Activated naive CD4-positive, alpha-beta T cell treated with anti-CD3 and anti-CD28 coated beads, Interleukin-2, amount 50 U/mL, for 72 hours (primary cell): ENCODE measurements at regions not wholly inside any gene's neighbourhood (a gene's known extent, or its start where the extent isn't known, plus 50 kb on each side); places are given as distances from the start of the nearest gene placed in this dataset.
A peak's percentile ranks its signal among the peaks of the same experiment; 100 is the strongest.

ENCODE experiments used
- ATAC-seq, 2 donors: fragments of 150-1000 bp; cut with Tn5 transposase; 2 replicates each; pipeline ENCODE4 v1.10.0; 2021; ENCODE audit warnings: mild to moderate bottlenecking in 2 of 2, moderate library complexity in 2 of 2
- DNase-seq, 2 donors: peaks; one replicate each; pipeline ENCODE4 v3.0.0; 2021 to 2022; ENCODE audit warnings: low spot score in 2 of 2
- H3K27ac Mint-ChIP-seq, 2 donors: one replicate each; pipeline ENCODE4 v1.8.0; 2022; ENCODE audit warnings: mild to moderate bottlenecking in 2 of 2, mixed read lengths in 2 of 2
- H3K36me3 Mint-ChIP-seq, 2 donors: one replicate each; pipeline ENCODE4 v1.8.0; 2022; ENCODE audit warnings: mixed read lengths in 2 of 2
- H3K9me3 Mint-ChIP-seq, 2 donors: one replicate each; pipeline ENCODE4 v1.8.0; 2022; ENCODE audit warnings: mixed read lengths in 2 of 2

GRCh38 chr4:123553279-123553678 lies 156.7 kb downstream of the SPRY1 start:
- DNase-seq (no peak), ATAC-seq (no peak)
- Mint-ChIP-seq H3K9me3 (peaks cover 4 to 5% of the 10 kb centered on the region in 2 donors), H3K36me3 (peaks cover 4 to 6% of the 10 kb centered on the region in 2 donors), H3K27ac (no peak overlapping the region)

GRCh38 chr4:123553733-123554637 lies 157.4 kb downstream of the SPRY1 start:
- H3K9me3 Mint-ChIP-seq: peaks cover 4 to 5% of the 10 kb centered on the region in 2 donors
- DNase-seq: no peak
- H3K36me3 Mint-ChIP-seq: peaks cover 4 to 6% of the 10 kb centered on the region in 2 donors
- no peak for ATAC-seq
- H3K27ac Mint-ChIP-seq: no peak overlapping the region

GRCh38 chr4:123554801-123555232 lies 158.2 kb downstream of the SPRY1 start:
- peaks cover under 1 to 2% of the 10 kb centered on the region in 2 donors for H3K9me3 Mint-ChIP-seq
- peaks cover under 1 to 1% of the 10 kb centered on the region in 2 donors for H3K36me3 Mint-ChIP-seq
- H3K27ac Mint-ChIP-seq: no peak overlapping the region
- DNase-seq (no peak), ATAC-seq (no peak)

- H3K36me3 Mint-ChIP-seq: no peaks in the 10 kb centered on the region
- H3K9me3 Mint-ChIP-seq: no peaks in the 10 kb centered on the region
- no peak for DNase-seq
- no peak overlapping the region for H3K27ac Mint-ChIP-seq
- no peak for ATAC-seq
These were observed 158.7 kb downstream of the SPRY1 start for GRCh38 chr4:123555233-123555806.

- ATAC-seq (no peak), DNase-seq (no peak)
- Mint-ChIP-seq H3K9me3 (no peaks in the 10 kb centered on the region), H3K27ac (no peak overlapping the region), H3K36me3 (no peaks in the 10 kb centered on the region)
These were observed 159.2 kb downstream of the SPRY1 start for GRCh38 chr4:123555807-123556273.

DNA sequence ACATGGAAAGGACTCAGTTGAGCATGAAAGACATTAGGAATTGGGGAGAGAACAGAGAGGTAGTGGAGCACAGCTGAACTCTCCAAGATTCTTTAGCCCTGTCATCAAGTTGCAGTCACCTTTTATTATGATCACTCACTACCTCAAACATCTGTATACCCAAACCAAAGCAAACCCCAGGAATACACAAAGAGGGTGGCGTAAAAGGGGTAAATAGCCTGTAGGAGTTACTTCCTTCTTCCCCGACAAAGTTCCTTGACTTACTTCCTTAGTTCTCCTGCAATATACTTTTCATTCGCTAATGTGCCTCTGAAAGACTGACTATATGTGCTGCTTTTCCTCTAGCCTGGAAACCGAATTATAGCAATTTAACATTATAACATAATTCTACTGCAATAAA lies 159.9 kb downstream of the SPRY1 start:
- H3K9me3 Mint-ChIP-seq: no peaks in the 10 kb centered on the region
- ATAC-seq: no peak

GRCh38 chr4:123557857-123558536 lies 161.4 kb downstream of the SPRY1 start:
- Mint-ChIP-seq H3K27ac (no peak overlapping the region), H3K36me3 (no peaks in the 10 kb centered on the region), H3K9me3 (no peaks in the 10 kb centered on the region)
- ATAC-seq: no peak
- DNase-seq: no peak

More for the DNA sequence above, 159.9 kb downstream of the SPRY1 start:
- DNase-seq: no peak
- Mint-ChIP-seq H3K36me3 (no peaks in the 10 kb centered on the region), H3K27ac (no peak overlapping the region)

GRCh38 chr4:123558865-123559264 lies 162.3 kb downstream of the SPRY1 start:
- no peak overlapping the region for H3K27ac Mint-ChIP-seq
- DNase-seq: no peak
- H3K36me3 Mint-ChIP-seq: no peaks in the 10 kb centered on the region
- ATAC-seq: no peak
- H3K9me3 Mint-ChIP-seq: no peaks in the 10 kb centered on the region

DNA sequence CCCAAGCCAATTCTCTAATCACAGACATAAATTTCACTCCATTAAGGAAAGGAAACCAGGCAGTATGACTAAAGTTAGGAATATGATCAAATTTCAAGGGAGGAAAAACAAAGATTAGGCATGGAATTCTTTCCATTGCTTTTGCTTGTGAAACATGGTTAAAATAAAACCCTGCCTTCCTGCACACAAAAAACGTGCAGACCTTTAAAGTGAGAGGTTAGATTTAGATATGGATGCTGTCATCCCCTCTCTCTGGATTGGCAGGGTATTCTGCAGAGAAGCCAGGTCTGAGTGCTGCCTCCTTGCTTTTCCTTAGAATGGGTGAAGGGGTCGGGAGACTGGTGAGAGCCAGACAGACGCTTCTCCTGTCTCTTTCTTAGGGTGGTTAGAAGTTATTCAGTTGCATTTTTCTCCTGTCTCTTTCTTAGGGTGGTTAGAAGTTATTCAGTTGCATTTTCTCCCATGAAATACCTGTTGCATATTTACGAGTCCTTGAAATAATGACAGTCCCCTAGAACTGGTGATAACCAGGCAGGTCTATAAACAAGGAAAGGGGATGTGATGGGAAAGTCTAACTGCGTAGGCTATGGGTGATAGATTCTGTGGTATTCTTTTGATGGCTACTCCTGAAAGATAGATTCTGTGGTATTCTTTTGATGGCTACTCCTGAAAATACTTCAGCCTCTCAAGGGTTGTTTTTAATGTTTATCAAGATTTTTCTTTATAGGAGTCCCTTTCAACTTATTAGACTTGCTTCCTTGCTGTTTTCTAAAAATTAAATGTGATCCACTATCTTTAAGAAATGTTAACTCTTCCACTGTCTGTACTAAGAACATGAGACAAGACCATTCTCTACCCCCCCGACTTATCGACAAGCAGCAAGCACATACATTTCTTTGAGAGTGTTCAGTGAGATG lies 163.6 kb downstream of the SPRY1 start:
- H3K9me3 Mint-ChIP-seq: no peaks in the 10 kb centered on the region
- DNase-seq: no peak
- H3K36me3 Mint-ChIP-seq: no peaks in the 10 kb centered on the region
- ATAC-seq: no peak
- no peak overlapping the region for H3K27ac Mint-ChIP-seq

GRCh38 chr4:123561525-123561924 lies 164.9 kb downstream of the SPRY1 start:
- Mint-ChIP-seq H3K36me3 (no peaks in the 10 kb centered on the region), H3K27ac (no peak overlapping the region), H3K9me3 (no peaks in the 10 kb centered on the region)
- no peak for DNase-seq
- ATAC-seq: no peak

DNA sequence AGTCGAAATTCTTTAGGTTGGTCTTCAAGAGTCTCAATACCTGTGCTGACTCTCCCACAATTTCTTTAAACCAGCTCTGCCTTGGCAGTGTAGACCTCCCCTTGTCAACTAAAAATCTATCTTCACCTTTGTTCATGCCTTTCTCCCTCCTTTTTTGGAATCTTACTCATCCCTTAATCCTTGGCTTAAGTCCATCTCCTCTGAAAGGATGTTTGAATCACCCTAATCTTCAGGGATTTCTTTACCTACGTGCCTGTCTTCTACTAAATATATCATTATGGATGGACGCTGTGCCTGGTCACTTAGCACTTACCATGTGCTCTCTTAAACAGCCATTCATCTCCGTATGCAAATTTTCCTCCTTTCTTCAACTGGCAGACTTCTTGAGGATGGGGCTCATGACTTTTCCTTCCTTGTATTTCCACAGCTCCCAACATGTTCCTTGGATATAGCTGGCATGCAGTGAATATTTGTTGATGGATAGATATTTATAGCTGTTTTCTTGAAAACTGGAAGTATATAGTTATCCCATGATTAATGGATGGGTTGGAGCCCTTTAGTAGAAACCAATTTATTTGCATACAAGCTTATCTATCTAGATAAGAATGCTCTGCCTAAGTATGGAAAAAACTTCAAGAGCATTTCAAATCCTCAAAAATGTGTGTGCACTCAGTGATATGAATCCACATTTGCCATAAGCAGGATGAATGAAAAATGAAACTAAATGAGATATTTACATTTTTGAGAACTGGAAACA lies 166.6 kb downstream of the SPRY1 start:
- Mint-ChIP-seq H3K27ac (no peak overlapping the region), H3K9me3 (peaks cover 0 to 5% of the 10 kb centered on the region in 2 donors), H3K36me3 (no peaks in the 10 kb centered on the region)
- ATAC-seq: no peak
- no peak for DNase-seq

- H3K9me3 Mint-ChIP-seq: peaks cover 0 to 5% of the 10 kb centered on the region in 2 donors
- H3K36me3 Mint-ChIP-seq: no peaks in the 10 kb centered on the region
- DNase-seq (peak in 1 of 2 donors; percentile 44), ATAC-seq (peak; percentile 91 to 100)
- H3K27ac Mint-ChIP-seq: no peak overlapping the region
These were observed 168.3 kb downstream of the SPRY1 start for GRCh38 chr4:123564758-123565346.

- no peak overlapping the region for H3K27ac Mint-ChIP-seq
- no peak for ATAC-seq
- H3K9me3 Mint-ChIP-seq: peaks cover 0 to 8% of the 10 kb centered on the region in 2 donors
- H3K36me3 Mint-ChIP-seq: no peaks in the 10 kb centered on the region
- no peak for DNase-seq
These were observed 172.3 kb downstream of the SPRY1 start for GRCh38 chr4:123568936-123569335.

DNA sequence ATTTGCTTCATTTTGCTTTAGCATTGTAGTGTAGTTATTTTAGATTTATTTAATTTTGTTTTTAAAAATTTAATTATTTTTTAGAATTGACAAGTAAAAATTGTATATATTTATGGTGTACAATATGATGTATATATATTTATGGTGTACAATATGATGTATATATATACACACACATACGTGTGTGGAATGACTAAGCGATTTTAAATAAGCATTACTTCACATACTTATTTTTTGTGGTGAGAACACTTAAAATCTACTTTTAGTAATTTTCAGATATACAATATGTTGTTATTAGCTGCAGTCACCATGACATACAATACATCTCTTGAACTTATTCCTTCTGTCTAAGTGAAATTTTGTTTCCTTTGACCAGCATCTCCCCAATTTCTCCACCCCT lies 172.9 kb downstream of the SPRY1 start:
- H3K27ac Mint-ChIP-seq: no peak overlapping the region
- no peaks in the 10 kb centered on the region for H3K36me3 Mint-ChIP-seq
- peaks cover 0 to 8% of the 10 kb centered on the region in 2 donors for H3K9me3 Mint-ChIP-seq
- no peak for DNase-seq
- no peak for ATAC-seq

DNA sequence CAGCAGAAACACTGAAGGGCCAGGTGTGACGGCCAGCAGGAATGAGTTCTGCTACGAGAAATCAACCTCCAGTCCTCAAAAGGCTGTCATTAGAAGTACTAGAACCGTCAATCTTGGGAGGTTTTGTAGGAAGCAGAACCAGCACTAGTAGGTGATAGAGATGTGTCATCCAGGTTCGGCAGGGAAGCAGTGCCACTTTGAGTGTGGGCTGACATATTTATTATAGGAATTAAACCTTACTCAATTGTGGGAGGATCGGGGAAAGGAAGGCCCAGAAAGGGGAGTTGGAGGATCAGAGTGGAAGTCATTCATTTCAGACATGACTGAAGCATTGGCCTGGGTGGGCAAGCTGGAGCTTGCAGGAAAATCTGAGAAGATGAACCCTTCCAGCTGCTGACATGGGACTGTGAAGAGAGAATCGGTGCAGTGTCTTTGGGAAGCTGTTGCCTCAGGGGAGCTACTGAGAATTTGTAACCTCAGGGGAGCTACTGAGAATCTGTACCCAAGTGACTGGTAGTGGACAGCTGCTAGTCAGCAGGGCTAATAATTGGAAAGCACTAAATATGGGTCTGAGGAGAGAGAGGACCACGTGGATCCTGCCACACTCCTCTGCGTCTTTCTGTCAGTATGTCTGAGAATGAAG lies 177.4 kb downstream of the SPRY1 start:
- peaks cover 0 to 3% of the 10 kb centered on the region in 2 donors for H3K9me3 Mint-ChIP-seq
- H3K36me3 Mint-ChIP-seq: no peaks in the 10 kb centered on the region
- no peak overlapping the region for H3K27ac Mint-ChIP-seq
- ATAC-seq (no peak), DNase-seq (no peak)
